HCT116 (cell line): ENCODE measurements at regions not wholly inside any gene's neighbourhood (a gene's known extent, or its start where the extent isn't known, plus 50 kb on each side); places are given as distances from the start of the nearest gene placed in this dataset.

Source experiments
- ATAC-seq: fragments of 200-7000 bp; cut with Tn5 transposase; 2 replicates; pipeline ENCODE4 v1.9.1; 2020; ENCODE audit warnings: mild to moderate bottlenecking, moderate library complexity
- BruUV-seq: library from RNA; stranded (reverse); fragments of 400-500 nt; replicated peaks from 2 replicates; lab custom pipeline; 2021; lab: Mats Ljungman, UMichigan
- CTCF ChIA-PET: fragments of 300-600 bp; sonication (Branson Sonifier 250); formaldehyde crosslinking; loops from one replicate; lab custom pipeline; 2021; ENCODE audit warnings: antibody characterized with exemption; lab: Charles Lee
- POLR2A ChIA-PET: fragments of 300-600, 350-600 bp; sonication (Branson Sonifier 250); formaldehyde crosslinking; loops from one replicate; lab custom pipeline; 2021; ENCODE audit warnings: antibody characterized with exemption; lab: Charles Lee
- RAD21 ChIA-PET, 2 experiments: fragments of 300-600 bp; sonication (Branson Sonifier 250); formaldehyde crosslinking; loops; one replicate each; lab custom pipeline; 2023; ENCODE audit warnings: low total read pairs in 2 of 2; ENCODE audit not compliant: uncharacterized antibody in 2 of 2, unreplicated experiment in 2 of 2, low non-redundant PET in 1 of 2; lab: Charles Lee
- DNase-seq: peaks from one replicate; pipeline ENCODE4 v3.0.0-alpha.2; 2010; ENCODE audit warnings: low read depth, low spot score
- H2AFZ ChIP-seq: fragments of 200-600 bp; shearing (Covaris generic), sonication (generic); 2 replicates; pipeline ENCODE4 v1.6.1; 2017; ENCODE audit warnings: low read depth, mixed run types, mixed read lengths, antibody characterized with exemption, low read length; ENCODE audit not compliant: poor library complexity, severe bottlenecking
- H3K27ac ChIP-seq: 2 replicates; pipeline ENCODE4 v1.5.1; 2012; ENCODE audit warnings: low read depth, low read length
- H3K27me3 ChIP-seq: fragments of 200-600 bp; sonication (generic); 2 replicates; pipeline ENCODE4 v1.6.1; 2016; ENCODE audit warnings: mixed run types, low read length, mixed read lengths; ENCODE audit not compliant: insufficient read depth
- H3K36me3 ChIP-seq, 2 experiments: fragments of 200-500 bp in 1 of 2; fragments of 200-600 bp in 1 of 2; sonication (Bioruptor generic) in 1 of 2; sonication (generic) in 1 of 2; 2 replicates each; pipeline versions ENCODE4 v1.5.1 to v1.6.1; 2014 to 2016; ENCODE audit warnings: low read length in 2 of 2, inconsistent platforms in 1 of 2, mixed read lengths in 1 of 2, mixed run types in 1 of 2; ENCODE audit not compliant: insufficient read depth in 2 of 2, control insufficient read depth in 1 of 2
- H3K4me1 ChIP-seq, 2 experiments: fragments of 200-600 bp in 1 of 2; sonication (generic) in 1 of 2; 2 replicates each; pipeline versions ENCODE4 v1.5.1 to v1.6.1; 2012 to 2017; ENCODE audit warnings: low read length in 2 of 2, inconsistent platforms in 1 of 2, mild to moderate bottlenecking in 1 of 2, mixed read lengths in 1 of 2, mixed run types in 1 of 2, moderate library complexity in 1 of 2; ENCODE audit not compliant: insufficient read depth in 2 of 2, control insufficient read depth in 1 of 2
- H3K4me2 ChIP-seq: fragments of 200-600 bp; sonication (generic); 2 replicates; pipeline ENCODE4 v1.6.1; 2017; ENCODE audit warnings: mixed run types, low read length, mixed read lengths
- H3K4me3 ChIP-seq, 2 experiments: fragments of 200-600 bp in 1 of 2; sonication (generic) in 1 of 2; replicated peaks in 1 of 2; 2 replicates each; pipeline ENCODE4 v1.5.1; 2011 to 2016; ENCODE audit warnings: low read length in 2 of 2, control low read depth in 1 of 2, low read depth in 1 of 2, mild to moderate bottlenecking in 1 of 2, mixed read lengths in 1 of 2, mixed run types in 1 of 2
- H3K79me2 ChIP-seq: fragments of 200-600 bp; sonication (generic); 2 replicates; pipeline ENCODE4 v1.6.1; 2017; ENCODE audit warnings: mild to moderate bottlenecking, mixed run types, low read length, moderate library complexity, mixed read lengths; ENCODE audit not compliant: insufficient read depth
- H3K9ac ChIP-seq: fragments of 200-600 bp; sonication (generic); 2 replicates; pipeline ENCODE4 v1.6.1; 2016; ENCODE audit warnings: low read length, mixed read lengths
- H3K9me2 ChIP-seq: fragments of 200-600 bp; sonication (generic), shearing (Covaris generic); 2 replicates; pipeline ENCODE4 v1.6.1; 2017; ENCODE audit warnings: mixed run types, mild to moderate bottlenecking, moderate library complexity; ENCODE audit not compliant: insufficient read depth
- H3K9me3 ChIP-seq, 2 experiments: fragments of 200-500 bp in 1 of 2; fragments of 200-600 bp in 1 of 2; sonication (Bioruptor generic) in 1 of 2; sonication (generic) in 1 of 2; 2 replicates each; pipeline ENCODE4 v1.6.1; 2014 to 2017; ENCODE audit warnings: low read length in 2 of 2, mixed read lengths in 2 of 2, inconsistent platforms in 1 of 2, low read depth in 1 of 2, mild to moderate bottlenecking in 1 of 2, mixed run types in 1 of 2, moderate library complexity in 1 of 2; ENCODE audit not compliant: control insufficient read depth in 1 of 2, insufficient read depth in 1 of 2
- H4K20me1 ChIP-seq: fragments of 200-600 bp; sonication (generic), shearing (Covaris generic); 2 replicates; pipeline ENCODE4 v1.6.1; 2017; ENCODE audit warnings: mixed run types, mild to moderate bottlenecking, moderate library complexity; ENCODE audit not compliant: insufficient read depth
- ATF3 ChIP-seq: IDR thresholded peaks from 2 replicates; pipeline ENCODE4 v1.6.1; 2012
- CBX3 ChIP-seq: IDR thresholded peaks from 2 replicates; pipeline ENCODE4 v1.6.1; 2012; ENCODE audit warnings: low read depth
- CTCF ChIP-seq, 3 experiments: fragments of 200-600 bp in 1 of 3; sonication (generic) in 1 of 3; IDR thresholded peaks in 2 of 3; conservative IDR thresholded peaks in 1 of 3; 2 replicates each; pipeline ENCODE4 v1.5.1; 2012 to 2017; ENCODE audit warnings: low read depth in 2 of 3, low read length in 2 of 3, antibody characterized with exemption in 1 of 3, borderline replicate concordance in 1 of 3, control low read depth in 1 of 3, mild to moderate bottlenecking in 1 of 3, mixed read lengths in 1 of 3, mixed run types in 1 of 3, moderate library complexity in 1 of 3; ENCODE audit not compliant: insufficient read depth in 1 of 3
- ELF1 ChIP-seq: IDR thresholded peaks from 2 replicates; pipeline ENCODE4 v1.6.1; 2012; ENCODE audit warnings: low read depth, borderline replicate concordance
- EZH2 ChIP-seq: fragments of 200-600 bp; sonication (generic); IDR thresholded peaks from 2 replicates; pipeline ENCODE4 v1.6.1; 2017; ENCODE audit warnings: antibody characterized with exemption, mixed run types
- EZH2phosphoT487 ChIP-seq: fragments of 200-600 bp; IDR thresholded peaks from 2 replicates; pipeline ENCODE4 v1.6.1; 2018; ENCODE audit warnings: antibody characterized with exemption, borderline replicate concordance
- FOSL1 ChIP-seq: IDR thresholded peaks from 2 replicates; pipeline ENCODE4 v1.6.1; 2012; ENCODE audit warnings: low read depth
- POLR2A ChIP-seq: IDR thresholded peaks from 2 replicates; pipeline ENCODE4 v1.7.0; 2011; ENCODE audit warnings: borderline replicate concordance; ENCODE audit not compliant: insufficient read depth, insufficient read length; ENCODE audit errors: extremely low read depth
- POLR2AphosphoS5 ChIP-seq: IDR thresholded peaks from 2 replicates; pipeline ENCODE4 v1.6.1; 2011; ENCODE audit warnings: mild to moderate bottlenecking, low read depth, low read length, moderate library complexity
- REST ChIP-seq: IDR thresholded peaks from 2 replicates; pipeline ENCODE4 v1.6.1; 2012; ENCODE audit warnings: low read depth
- SP1 ChIP-seq: IDR thresholded peaks from 2 replicates; pipeline ENCODE4 v1.6.1; 2012; ENCODE audit warnings: low read depth
- TCF7L2 ChIP-seq: IDR thresholded peaks from 2 replicates; pipeline ENCODE4 v1.7.0; 2011; ENCODE audit warnings: borderline replicate concordance, inconsistent platforms; ENCODE audit not compliant: insufficient read depth, insufficient read length; ENCODE audit errors: extremely low read depth
- YY1 ChIP-seq: IDR thresholded peaks from 2 replicates; pipeline ENCODE4 v1.6.1; 2011; ENCODE audit warnings: low read length, low read depth, moderate library complexity, mild to moderate bottlenecking; ENCODE audit not compliant: insufficient replicate concordance; ENCODE audit errors: extremely low read depth
- ZNF274 ChIP-seq: fragments of 200-500 bp; sonication (Bioruptor generic); IDR thresholded peaks from 2 replicates; pipeline ENCODE4 v1.6.1; 2014; ENCODE audit warnings: mild to moderate bottlenecking, low read depth, low read length, inconsistent platforms
- intact Hi-C: fragments of 100-400 bp; cut with micrococcal nuclease; formaldehyde crosslinking; loops from 2 replicates; pipeline ENCODE4 v1.10.0; 2022
- TF ChIP-seq, protein P1 (sequence below): IDR thresholded peaks from 2 replicates; pipeline ENCODE4 v1.6.1; 2011; ENCODE audit warnings: mild to moderate bottlenecking, low read length, moderate library complexity; ENCODE audit not compliant: insufficient replicate concordance; ENCODE audit errors: extremely low read depth
- TF ChIP-seq, protein P2 (sequence below): IDR thresholded peaks from 2 replicates; pipeline ENCODE4 v1.6.1; 2012

DNA sequence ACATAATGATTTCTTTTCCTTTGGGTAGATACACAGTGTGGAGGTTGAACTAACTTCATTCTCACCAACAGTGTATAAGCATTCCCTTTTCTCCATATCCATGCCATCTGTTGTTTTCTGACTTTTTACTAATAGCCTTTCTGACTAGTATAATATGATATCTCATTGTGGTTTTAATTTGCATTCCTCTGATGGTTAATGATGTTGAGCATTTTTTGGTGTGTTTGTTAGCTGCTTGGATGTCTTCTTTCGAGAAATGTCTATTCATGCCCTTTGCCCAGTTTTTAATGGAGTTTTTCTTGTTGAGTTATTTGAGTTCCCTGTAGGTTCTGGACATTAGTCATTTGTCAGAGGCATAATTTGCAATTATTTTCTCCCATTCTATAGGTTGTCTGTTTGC, 59.8 kb downstream of the MARCHF4 start:
- Histone ChIP-seq H3K9ac (no peak overlapping the region), H3K36me3 (no peaks in the 10 kb centered on the region), H3K4me3 (no peak overlapping the region), H3K27me3 (no peaks in the 10 kb centered on the region), H2AFZ (no peak overlapping the region), H3K79me2 (no peaks in the 10 kb centered on the region), H3K27ac (no peak overlapping the region), H4K20me1 (no peaks in the 10 kb centered on the region), H3K4me1 (peaks cover 13 to 22% of the 10 kb centered on the region in 2 experiments), H3K9me3 (no peaks in the 10 kb centered on the region), H3K9me2 (no peaks in the 10 kb centered on the region), H3K4me2 (no peak overlapping the region)
- CTCF ChIA-PET, result no interaction called here
- DNase-seq (no peak), ATAC-seq (no peak)
- TF ChIP-seq YY1 (no peak), EZH2phosphoT487 (no peak), ZNF274 (no peak), POLR2A (no peak), ATF3 (no peak), CBX3 (no peak), POLR2AphosphoS5 (no peak), ELF1 (no peak), EZH2 (no peak), TCF7L2 (no peak), REST (no peak), SP1 (no peak), FOSL1 (no peak), CTCF (IDR thresholded peaks at IDR 0.05 in 2 of 3, conservative IDR thresholded peaks at IDR 0.05 in 1 of 3; ENCODE audit: borderline replicate concordance in 1 of 3, insufficient read depth in 1 of 3, low read depth in 2 of 3, low read length in 2 of 3) (no peak)
- TF ChIP-seq, protein P1, sequence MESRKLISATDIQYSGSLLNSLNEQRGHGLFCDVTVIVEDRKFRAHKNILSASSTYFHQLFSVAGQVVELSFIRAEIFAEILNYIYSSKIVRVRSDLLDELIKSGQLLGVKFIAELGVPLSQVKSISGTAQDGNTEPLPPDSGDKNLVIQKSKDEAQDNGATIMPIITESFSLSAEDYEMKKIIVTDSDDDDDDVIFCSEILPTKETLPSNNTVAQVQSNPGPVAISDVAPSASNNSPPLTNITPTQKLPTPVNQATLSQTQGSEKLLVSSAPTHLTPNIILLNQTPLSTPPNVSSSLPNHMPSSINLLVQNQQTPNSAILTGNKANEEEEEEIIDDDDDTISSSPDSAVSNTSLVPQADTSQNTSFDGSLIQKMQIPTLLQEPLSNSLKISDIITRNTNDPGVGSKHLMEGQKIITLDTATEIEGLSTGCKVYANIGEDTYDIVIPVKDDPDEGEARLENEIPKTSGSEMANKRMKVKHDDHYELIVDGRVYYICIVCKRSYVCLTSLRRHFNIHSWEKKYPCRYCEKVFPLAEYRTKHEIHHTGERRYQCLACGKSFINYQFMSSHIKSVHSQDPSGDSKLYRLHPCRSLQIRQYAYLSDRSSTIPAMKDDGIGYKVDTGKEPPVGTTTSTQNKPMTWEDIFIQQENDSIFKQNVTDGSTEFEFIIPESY, result no peak
- TF ChIP-seq, protein P2, sequence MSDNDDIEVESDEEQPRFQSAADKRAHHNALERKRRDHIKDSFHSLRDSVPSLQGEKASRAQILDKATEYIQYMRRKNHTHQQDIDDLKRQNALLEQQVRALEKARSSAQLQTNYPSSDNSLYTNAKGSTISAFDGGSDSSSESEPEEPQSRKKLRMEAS, result no peak
- BruUV-seq, result no TSS peak
- intact Hi-C loops, result no loop called here
- RAD21 ChIA-PET, result no interaction called here
- POLR2A ChIA-PET, result no interaction called here
